OCI-LY1 (cell line): ENCODE measurements at regions not wholly inside any gene's neighbourhood (a gene's known extent, or its start where the extent isn't known, plus 50 kb on each side); places are given as distances from the start of the nearest gene placed in this dataset.

Experiments
- H2AFZ ChIP-seq: fragments of 200-600 bp; sonication (generic), shearing (Covaris generic); 2 replicates; pipeline ENCODE4 v1.6.0; 2014; ENCODE audit warnings: antibody characterized with exemption, mild to moderate bottlenecking, low read length
- H3F3A ChIP-seq: fragments of 200-600 bp; sonication (generic), shearing (Covaris generic); 2 replicates; pipeline ENCODE4 v1.6.0; 2014; ENCODE audit warnings: mild to moderate bottlenecking, antibody characterized with exemption, low read length, moderate library complexity; ENCODE audit not compliant: insufficient read depth
- H3K27ac ChIP-seq: fragments of 200-600 bp; sonication (generic); 2 replicates; pipeline ENCODE4 v1.5.1; 2014; ENCODE audit warnings: low read length, mixed run types, mild to moderate bottlenecking, low read depth; ENCODE audit not compliant: poor library complexity, severe bottlenecking
- H3K27me3 ChIP-seq: fragments of 200-600 bp; sonication (generic); 2 replicates; pipeline ENCODE4 v1.6.0; 2014; ENCODE audit warnings: antibody characterized with exemption, mild to moderate bottlenecking, low read length, moderate library complexity; ENCODE audit not compliant: insufficient read depth
- H3K36me3 ChIP-seq: fragments of 200-600 bp; sonication (generic); 2 replicates; pipeline ENCODE4 v1.6.1; 2014; ENCODE audit warnings: mild to moderate bottlenecking, antibody characterized with exemption, low read length, moderate library complexity, mixed read lengths; ENCODE audit not compliant: insufficient read depth
- H3K4me1 ChIP-seq: fragments of 200-600 bp; sonication (generic); 2 replicates; pipeline ENCODE4 v1.5.1; 2014; ENCODE audit warnings: mild to moderate bottlenecking, low read length, moderate library complexity; ENCODE audit not compliant: insufficient read depth, severe bottlenecking
- H3K4me2 ChIP-seq: fragments of 200-600 bp; sonication (generic), shearing (Covaris generic); 2 replicates; pipeline ENCODE4 v1.6.1; 2014; ENCODE audit warnings: low read length
- H3K4me3 ChIP-seq: fragments of 200-600 bp; sonication (generic); 2 replicates; pipeline ENCODE4 v1.5.1; 2014; ENCODE audit warnings: low read length, low read depth, mild to moderate bottlenecking, mixed read lengths; ENCODE audit not compliant: poor library complexity, severe bottlenecking
- H3K79me2 ChIP-seq: fragments of 200-600 bp; shearing (Covaris generic); 2 replicates; pipeline ENCODE4 v1.6.1; 2016; ENCODE audit warnings: mixed run types, low read length, mixed read lengths; ENCODE audit not compliant: insufficient read depth
- H3K9ac ChIP-seq: fragments of 200-600 bp; sonication (generic), shearing (Covaris generic); 2 replicates; pipeline ENCODE4 v1.6.1; 2014; ENCODE audit warnings: mild to moderate bottlenecking, low read length, mixed read lengths
- H3K9me2 ChIP-seq: fragments of 200-600 bp; sonication (generic), shearing (Covaris generic); 2 replicates; pipeline ENCODE4 v1.6.1; 2014; ENCODE audit warnings: low read depth, mild to moderate bottlenecking, low read length, mixed read lengths
- H3K9me3 ChIP-seq: fragments of 200-600 bp; shearing (Covaris generic); 2 replicates; pipeline ENCODE4 v1.6.1; 2014; ENCODE audit warnings: low read length, mixed read lengths
- H4K20me1 ChIP-seq: fragments of 200-600 bp; sonication (generic), shearing (Covaris generic); 2 replicates; pipeline ENCODE4 v1.6.0; 2016; ENCODE audit warnings: mild to moderate bottlenecking, low read length; ENCODE audit not compliant: insufficient read depth
- CTCF ChIP-seq: fragments of 200-600 bp; sonication (generic), shearing (Covaris generic); IDR thresholded peaks from 2 replicates; pipeline ENCODE4 v1.5.1; 2017; ENCODE audit warnings: mild to moderate bottlenecking, antibody characterized with exemption, low read length, moderate library complexity, mixed read lengths
- EZH2 ChIP-seq: fragments of 200-600 bp; sonication (generic), shearing (Covaris generic); IDR thresholded peaks from 2 replicates; pipeline ENCODE4 v1.8.0; 2017; ENCODE audit warnings: borderline replicate concordance, mixed run types, mild to moderate bottlenecking, antibody characterized with exemption, low read length, moderate library complexity, mixed read lengths

GRCh38 chr10:111835574-111835973 is 348.0 kb downstream of the GPAM start:
- no peaks in the 10 kb centered on the region for H4K20me1 ChIP-seq
- H3K9me2 ChIP-seq, result no peaks in the 10 kb centered on the region
- H3K27ac ChIP-seq, result no peak overlapping the region
- no peaks in the 10 kb centered on the region for H3K36me3 ChIP-seq
- TF ChIP-seq CTCF (no peak), EZH2 (no peak)
- no peaks in the 10 kb centered on the region for H3K79me2 ChIP-seq
- H3K4me2 ChIP-seq, result no peak overlapping the region
- H3F3A ChIP-seq, result no peaks in the 10 kb centered on the region
- H3K9ac ChIP-seq, result no peak overlapping the region
- H3K9me3 ChIP-seq, result no peaks in the 10 kb centered on the region
- no peaks in the 10 kb centered on the region for H3K27me3 ChIP-seq
- H2AFZ ChIP-seq, result no peak overlapping the region
- H3K4me1 ChIP-seq, result no peaks in the 10 kb centered on the region
- H3K4me3 ChIP-seq, result no peak overlapping the region

- Histone ChIP-seq H3K4me1 (no peaks in the 10 kb centered on the region), H3K27me3 (no peaks in the 10 kb centered on the region), H3K4me3 (no peak overlapping the region), H3K9me3 (no peaks in the 10 kb centered on the region), H3K79me2 (no peaks in the 10 kb centered on the region), H3K9me2 (no peaks in the 10 kb centered on the region), H2AFZ (no peak overlapping the region), H3K36me3 (no peaks in the 10 kb centered on the region), H3K9ac (no peak overlapping the region), H3F3A (no peaks in the 10 kb centered on the region), H3K27ac (no peak overlapping the region), H4K20me1 (no peaks in the 10 kb centered on the region), H3K4me2 (no peak overlapping the region)
- TF ChIP-seq EZH2, result no peak
- no peak for TF ChIP-seq CTCF
These were observed 347.5 kb downstream of the GPAM start for GRCh38 chr10:111836064-111836463.

GRCh38 chr10:111836571-111836970 is 347.0 kb downstream of the GPAM start:
- Histone ChIP-seq H4K20me1 (no peaks in the 10 kb centered on the region), H3K4me1 (no peaks in the 10 kb centered on the region), H2AFZ (no peak overlapping the region), H3K27me3 (no peaks in the 10 kb centered on the region), H3K27ac (no peak overlapping the region), H3K4me2 (no peak overlapping the region), H3K9ac (no peak overlapping the region), H3K79me2 (no peaks in the 10 kb centered on the region), H3K4me3 (no peak overlapping the region), H3K36me3 (no peaks in the 10 kb centered on the region), H3K9me3 (no peaks in the 10 kb centered on the region), H3F3A (no peaks in the 10 kb centered on the region), H3K9me2 (no peaks in the 10 kb centered on the region)
- no peak for TF ChIP-seq EZH2
- TF ChIP-seq CTCF, result no peak
